GM23338 (cell line): ENCODE measurements at regions not wholly inside any gene's neighbourhood (a gene's known extent, or its start where the extent isn't known, plus 50 kb on each side); places are given as distances from the start of the nearest gene placed in this dataset.

Experiments
- ATAC-seq: fragments of 200-7000 bp; cut with Tn5 transposase; 3 replicates; pipeline ENCODE4 v1.9.1; 2020
- DNase-seq: peaks from one replicate; pipeline ENCODE4 v3.0.0-alpha.2; 2015; ENCODE audit warnings: low spot score
- H2AFZ ChIP-seq: fragments of 200-600 bp; sonication (generic); 2 replicates; pipeline ENCODE4 v1.8.0; 2016; ENCODE audit warnings: antibody characterized with exemption, mild to moderate bottlenecking, moderate library complexity
- H3F3A ChIP-seq: fragments of 200-600 bp; sonication (generic); replicated peaks from 2 replicates; pipeline ENCODE4 v1.8.0; 2017; ENCODE audit warnings: antibody characterized with exemption, mixed run types, low read depth
- H3K27ac ChIP-seq: fragments of 200-600 bp; sonication (generic); 2 replicates; pipeline ENCODE4 v1.6.1; 2016; ENCODE audit warnings: low read depth
- H3K27me3 ChIP-seq: fragments of 200-600 bp; sonication (generic); 2 replicates; pipeline ENCODE4 v1.8.0; 2016; ENCODE audit warnings: mild to moderate bottlenecking, mixed run types, moderate library complexity; ENCODE audit not compliant: insufficient read depth
- H3K36me3 ChIP-seq: fragments of 200-600 bp; sonication (generic); 2 replicates; pipeline ENCODE4 v1.8.0; 2016; ENCODE audit warnings: mild to moderate bottlenecking; ENCODE audit not compliant: insufficient read depth
- H3K4me1 ChIP-seq: fragments of 200-600 bp; sonication (generic); 2 replicates; pipeline ENCODE4 v1.8.0; 2016; ENCODE audit warnings: mild to moderate bottlenecking, moderate library complexity; ENCODE audit not compliant: insufficient read depth
- H3K4me2 ChIP-seq: fragments of 200-600 bp; sonication (generic); 2 replicates; pipeline ENCODE4 v1.7.1; 2017; ENCODE audit warnings: mixed run types
- H3K4me3 ChIP-seq: fragments of 200-600 bp; sonication (generic); 2 replicates; pipeline ENCODE4 v1.6.1; 2016; ENCODE audit warnings: mixed run types
- H3K79me2 ChIP-seq: fragments of 200-600 bp; sonication (generic); replicated peaks from 2 replicates; pipeline ENCODE4 v1.8.0; 2017; ENCODE audit warnings: mild to moderate bottlenecking; ENCODE audit not compliant: insufficient read depth
- H3K9me2 ChIP-seq: fragments of 200-600 bp; sonication (generic); 2 replicates; pipeline ENCODE4 v1.8.0; 2017; ENCODE audit not compliant: insufficient read depth
- H4K20me1 ChIP-seq: fragments of 200-600 bp; sonication (generic); replicated peaks from 2 replicates; pipeline ENCODE4 v1.8.0; 2017; ENCODE audit warnings: mild to moderate bottlenecking; ENCODE audit not compliant: insufficient read depth
- H3K27ac Mint-ChIP-seq: 2 replicates; pipeline ENCODE4 v1.8.0; 2020; ENCODE audit warnings: inconsistent platforms, mild to moderate bottlenecking, moderate library complexity, mixed read lengths
- H3K27me3 Mint-ChIP-seq: 3 replicates; pipeline ENCODE4 v1.8.0; 2022; ENCODE audit warnings: low read depth, mild to moderate bottlenecking, moderate library complexity, mixed read lengths, inconsistent platforms; ENCODE audit not compliant: insufficient read depth, poor library complexity
- H3K36me3 Mint-ChIP-seq: 3 replicates; pipeline ENCODE4 v1.8.0; 2021; ENCODE audit warnings: low read depth, mild to moderate bottlenecking, inconsistent platforms, moderate library complexity, mixed read lengths
- H3K4me1 Mint-ChIP-seq: 3 replicates; pipeline ENCODE4 v1.8.0; 2020; ENCODE audit warnings: mild to moderate bottlenecking, inconsistent platforms, mixed read lengths
- H3K4me3 Mint-ChIP-seq: 3 replicates; pipeline ENCODE4 v1.8.0; 2021; ENCODE audit warnings: moderate library complexity, mild to moderate bottlenecking, inconsistent platforms, mixed read lengths
- H3K9me3 Mint-ChIP-seq: 3 replicates; pipeline ENCODE4 v1.8.0; 2020; ENCODE audit warnings: moderate library complexity, mild to moderate bottlenecking, inconsistent platforms, mixed read lengths
- CREB1 ChIP-seq: fragments of 250-450 bp; sonication (Bioruptor Pico); IDR thresholded peaks from 2 replicates; pipeline ENCODE4 v1.5.0; 2020; ENCODE audit warnings: low read depth, mild to moderate bottlenecking, moderate library complexity
- EZH2 ChIP-seq: fragments of 200-600 bp; sonication (generic); IDR thresholded peaks from one replicate; pipeline ENCODE4 v1.8.0; 2017; ENCODE audit warnings: antibody characterized with exemption, mild to moderate bottlenecking, low read depth; ENCODE audit not compliant: unreplicated experiment
- NANOG ChIP-seq: IDR thresholded peaks from 2 replicates; pipeline ENCODE4 v1.6.1; 2016; ENCODE audit warnings: antibody characterized with exemption, borderline replicate concordance
- POLR2AphosphoS5 ChIP-seq: IDR thresholded peaks from 2 replicates; pipeline ENCODE4 v1.6.1; 2016; ENCODE audit warnings: antibody characterized with exemption, low read depth
- STAT1 ChIP-seq: IDR thresholded peaks from one replicate; pipeline ENCODE4 v1.6.1; 2016; ENCODE audit warnings: antibody characterized with exemption; ENCODE audit not compliant: unreplicated experiment
- ZNF114 ChIP-seq: fragments of 250-450 bp; sonication (Bioruptor Pico); IDR thresholded peaks from 2 replicates; pipeline ENCODE4 v1.5.0; 2020; ENCODE audit warnings: mild to moderate bottlenecking, moderate library complexity
- ZNF331 ChIP-seq: fragments of 250-450 bp; sonication (Bioruptor Pico); IDR thresholded peaks from 2 replicates; pipeline ENCODE4 v1.5.0; 2020; ENCODE audit warnings: low read depth, mild to moderate bottlenecking, moderate library complexity
- ZNF462 ChIP-seq: fragments of 250-450 bp; sonication (Bioruptor Pico); IDR thresholded peaks from 2 replicates; pipeline ENCODE4 v1.5.0; 2020; ENCODE audit warnings: mild to moderate bottlenecking, moderate library complexity
- TF ChIP-seq, protein P1 (sequence below), 2 experiments: fragments of 200-600 bp in 1 of 2; sonication (generic) in 1 of 2; conservative IDR thresholded peaks; 2 replicates each; pipeline versions ENCODE4 v1.5.1 to v1.6.1; 2016 to 2017; ENCODE audit warnings: antibody characterized with exemption in 2 of 2, low read depth in 2 of 2, mild to moderate bottlenecking in 2 of 2, moderate library complexity in 1 of 2

DNA sequence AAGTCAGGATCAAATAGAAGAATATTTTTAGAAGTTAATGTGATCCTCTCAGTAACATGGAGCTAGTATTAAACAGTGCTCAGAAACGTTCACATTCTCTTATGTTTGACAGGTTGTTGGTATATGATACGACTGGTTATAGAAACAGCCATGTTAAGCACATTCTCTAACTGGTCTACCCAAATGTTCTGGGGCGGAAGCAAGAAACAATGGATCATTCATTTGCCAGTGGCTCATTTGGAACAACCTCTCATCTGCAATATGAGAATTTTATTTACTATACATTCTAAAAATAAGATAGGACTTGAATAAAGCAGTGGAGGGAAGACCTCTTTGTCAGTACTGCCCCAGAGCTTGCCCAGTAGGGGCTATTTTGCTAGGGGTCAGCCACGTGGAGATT, 167.1 kb upstream of the FAM98A start:
- ATAC-seq = no peak
- Mint-ChIP-seq H3K36me3 (no peaks in the 10 kb centered on the region; the same call in 2 of the 3 replicates), H3K4me1 (peaks cover 14% of the 10 kb centered on the region)

GRCh38 chr2:33765122-33765521, 166.0 kb upstream of the FAM98A start:
- TF ChIP-seq ZNF462 (CRISPR knock-in tag) (no peak), STAT1 (no peak), EZH2 (no peak), CREB1 (no peak), ZNF331 (no peak)
- TF ChIP-seq, protein P1, sequence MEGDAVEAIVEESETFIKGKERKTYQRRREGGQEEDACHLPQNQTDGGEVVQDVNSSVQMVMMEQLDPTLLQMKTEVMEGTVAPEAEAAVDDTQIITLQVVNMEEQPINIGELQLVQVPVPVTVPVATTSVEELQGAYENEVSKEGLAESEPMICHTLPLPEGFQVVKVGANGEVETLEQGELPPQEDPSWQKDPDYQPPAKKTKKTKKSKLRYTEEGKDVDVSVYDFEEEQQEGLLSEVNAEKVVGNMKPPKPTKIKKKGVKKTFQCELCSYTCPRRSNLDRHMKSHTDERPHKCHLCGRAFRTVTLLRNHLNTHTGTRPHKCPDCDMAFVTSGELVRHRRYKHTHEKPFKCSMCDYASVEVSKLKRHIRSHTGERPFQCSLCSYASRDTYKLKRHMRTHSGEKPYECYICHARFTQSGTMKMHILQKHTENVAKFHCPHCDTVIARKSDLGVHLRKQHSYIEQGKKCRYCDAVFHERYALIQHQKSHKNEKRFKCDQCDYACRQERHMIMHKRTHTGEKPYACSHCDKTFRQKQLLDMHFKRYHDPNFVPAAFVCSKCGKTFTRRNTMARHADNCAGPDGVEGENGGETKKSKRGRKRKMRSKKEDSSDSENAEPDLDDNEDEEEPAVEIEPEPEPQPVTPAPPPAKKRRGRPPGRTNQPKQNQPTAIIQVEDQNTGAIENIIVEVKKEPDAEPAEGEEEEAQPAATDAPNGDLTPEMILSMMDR (conservative IDR thresholded peaks at IDR 0.05; ENCODE audit: low read depth in 2 of 2) = peak; percentile 8 to 45; a peak in 2 of 4 replicates
- H3K4me1 ChIP-seq = no peaks in the 10 kb centered on the region
- H4K20me1 ChIP-seq = no peaks in the 10 kb centered on the region
- H3K36me3 ChIP-seq = no peaks in the 10 kb centered on the region
- no peak overlapping the region for H3K27ac ChIP-seq
- no peak overlapping the region for H3K4me2 ChIP-seq
- no peaks in the 10 kb centered on the region for H3K79me2 ChIP-seq
- peaks cover 21% of the 10 kb centered on the region; the same call in 2 of the 3 replicates for H3K9me3 Mint-ChIP-seq
- H3K4me3 Mint-ChIP-seq = no peak overlapping the region
- no peaks in the 10 kb centered on the region for H3F3A ChIP-seq
- H3K27me3 Mint-ChIP-seq = no peaks in the 10 kb centered on the region
- DNase-seq (peak; percentile 77), ATAC-seq (peak; percentile 94)
- H3K9me2 ChIP-seq = peaks cover 3% of the 10 kb centered on the region
- peaks cover 6% of the 10 kb centered on the region; the same call in 2 of the 3 replicates for H3K36me3 Mint-ChIP-seq
- H3K4me3 ChIP-seq = no peak overlapping the region
- H3K4me1 Mint-ChIP-seq = peaks cover 14% of the 10 kb centered on the region
- no peak overlapping the region for H3K27ac Mint-ChIP-seq
- no peak overlapping the region for H2AFZ ChIP-seq
- no peaks in the 10 kb centered on the region for H3K27me3 ChIP-seq

More for the DNA sequence above, 167.1 kb upstream of the FAM98A start:
- Histone ChIP-seq H3K36me3 (no peaks in the 10 kb centered on the region), H4K20me1 (no peaks in the 10 kb centered on the region), H3K4me3 (no peak overlapping the region), H3K27ac (no peak overlapping the region), H2AFZ (no peak overlapping the region), H3K27me3 (no peaks in the 10 kb centered on the region), H3K79me2 (no peaks in the 10 kb centered on the region), H3K9me2 (peaks cover 3% of the 10 kb centered on the region), H3K4me2 (no peak overlapping the region), H3F3A (no peaks in the 10 kb centered on the region), H3K4me1 (no peaks in the 10 kb centered on the region)
- H3K27me3 Mint-ChIP-seq = no peaks in the 10 kb centered on the region
- DNase-seq = no peak
- H3K4me3 Mint-ChIP-seq = no peak overlapping the region
- TF ChIP-seq ZNF331 = no peak
- TF ChIP-seq ZNF114 (CRISPR knock-in tag) = no peak
- TF ChIP-seq NANOG = no peak
- TF ChIP-seq POLR2AphosphoS5 = no peak
- peaks cover 10% of the 10 kb centered on the region; the same call in 2 of the 3 replicates for H3K9me3 Mint-ChIP-seq
- no peak overlapping the region for H3K27ac Mint-ChIP-seq
